SH-SY5Y (cell line): ENCODE measurements at regions not wholly inside any gene's neighbourhood (a gene's known extent, or its start where the extent isn't known, plus 50 kb on each side); places are given as distances from the start of the nearest gene placed in this dataset.

Experiments used
- GATA2 ChIP-seq: IDR thresholded peaks from 2 replicates; pipeline ENCODE4 v1.6.1; 2011; ENCODE audit warnings: mild to moderate bottlenecking, low read depth, low read length
- GATA3 ChIP-seq: IDR thresholded peaks from 2 replicates; pipeline ENCODE4 v1.6.1; 2011; ENCODE audit warnings: low read depth, mild to moderate bottlenecking, low read length, moderate library complexity

DNA sequence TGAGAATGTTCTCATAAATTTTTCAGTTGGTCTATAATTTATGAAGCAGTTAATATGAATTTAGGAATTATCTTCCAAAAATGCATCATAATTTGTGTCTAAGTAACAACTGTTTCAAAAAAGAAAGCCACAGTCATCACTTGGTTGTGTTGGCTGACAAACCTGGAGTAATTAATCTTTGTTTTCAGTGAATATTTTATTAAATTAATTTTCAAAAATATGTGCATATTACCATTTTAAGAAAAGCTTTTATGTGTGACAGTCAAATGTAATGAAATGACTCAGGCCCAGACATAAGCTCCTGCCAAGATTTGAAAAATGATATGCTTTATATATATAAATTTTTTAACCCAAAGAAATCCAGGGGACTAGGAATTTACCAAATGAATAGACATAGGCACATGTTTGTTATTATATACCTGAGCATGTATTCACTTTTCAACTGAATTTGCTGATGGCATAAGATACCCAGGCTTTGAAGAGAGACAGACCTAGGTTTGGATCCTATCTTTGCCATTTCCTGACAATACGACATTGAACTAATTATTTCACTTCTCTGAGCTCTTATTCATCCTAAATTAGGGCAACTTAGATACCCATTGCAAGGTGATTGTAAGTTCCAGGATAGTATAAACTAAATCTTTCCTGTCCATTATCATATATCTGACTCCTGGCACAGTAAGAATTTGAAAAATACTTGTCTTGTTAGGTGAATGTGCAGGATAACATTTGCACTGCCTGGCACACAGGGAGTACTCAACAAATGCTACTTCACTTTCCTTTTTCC is 729.5 kb upstream of the ADGRL2 start:
- peak; percentile 77 for TF ChIP-seq GATA3
- peak; percentile 45; the same call in 1 of the 2 replicates for TF ChIP-seq GATA2
